KOPT-K1 (cell line): ENCODE measurements at regions not wholly inside any gene's neighbourhood (a gene's known extent, or its start where the extent isn't known, plus 50 kb on each side); places are given as distances from the start of the nearest gene placed in this dataset.

ENCODE experiments used
- H3K27ac ChIP-seq: fragments of 200-600 bp; sonication (generic); 2 replicates; pipeline ENCODE4 v1.5.1; 2016; ENCODE audit warnings: antibody characterized with exemption, mild to moderate bottlenecking, low read depth, low read length; ENCODE audit not compliant: poor library complexity, severe bottlenecking
- H3K36me3 ChIP-seq: fragments of 200-600 bp; sonication (generic); 2 replicates; pipeline ENCODE4 v1.5.1; 2017; ENCODE audit warnings: antibody characterized with exemption, mild to moderate bottlenecking, low read length, moderate library complexity; ENCODE audit not compliant: insufficient read depth
- H3K9me3 ChIP-seq: fragments of 200-600 bp; sonication (generic); 2 replicates; pipeline ENCODE4 v1.5.1; 2017; ENCODE audit warnings: antibody characterized with exemption, low read length, mild to moderate bottlenecking; ENCODE audit not compliant: insufficient read depth, poor library complexity, severe bottlenecking

- Histone ChIP-seq H3K36me3 (no peaks in the 10 kb centered on the region), H3K27ac (no peak overlapping the region), H3K9me3 (no peaks in the 10 kb centered on the region)
Measured at GRCh38 chr5:124370601-124371000, 375.8 kb downstream of the ZNF608 start.

- no peaks in the 10 kb centered on the region for H3K9me3 ChIP-seq
- H3K27ac ChIP-seq: no peak overlapping the region
- H3K36me3 ChIP-seq: no peaks in the 10 kb centered on the region
Measured at GRCh38 chr5:124365361-124365801, 381.1 kb downstream of the ZNF608 start.

GRCh38 chr5:124355928-124356327 is 390.5 kb downstream of the ZNF608 start:
- Histone ChIP-seq H3K27ac (no peak overlapping the region), H3K36me3 (no peaks in the 10 kb centered on the region), H3K9me3 (no peaks in the 10 kb centered on the region)

GRCh38 chr5:124353016-124353415 is 393.4 kb downstream of the ZNF608 start:
- no peaks in the 10 kb centered on the region for H3K36me3 ChIP-seq
- H3K9me3 ChIP-seq: no peaks in the 10 kb centered on the region
- H3K27ac ChIP-seq: no peak overlapping the region

- Histone ChIP-seq H3K9me3 (no peaks in the 10 kb centered on the region), H3K27ac (no peak overlapping the region), H3K36me3 (no peaks in the 10 kb centered on the region)
Measured at GRCh38 chr5:124352312-124352711, 394.1 kb downstream of the ZNF608 start.

- no peaks in the 10 kb centered on the region for H3K9me3 ChIP-seq
- H3K27ac ChIP-seq: no peak overlapping the region
- H3K36me3 ChIP-seq: no peaks in the 10 kb centered on the region
Measured at GRCh38 chr5:124349931-124350330, 396.5 kb downstream of the ZNF608 start.

GRCh38 chr5:124343451-124343867 is 403.0 kb downstream of the ZNF608 start:
- no peaks in the 10 kb centered on the region for H3K9me3 ChIP-seq
- H3K36me3 ChIP-seq: no peaks in the 10 kb centered on the region
- no peak overlapping the region for H3K27ac ChIP-seq

GRCh38 chr5:124342986-124343385 is 403.5 kb downstream of the ZNF608 start:
- H3K9me3 ChIP-seq: no peaks in the 10 kb centered on the region

GRCh38 chr5:124342584-124342983 is 403.9 kb downstream of the ZNF608 start:
- Histone ChIP-seq H3K27ac (no peak overlapping the region), H3K9me3 (no peaks in the 10 kb centered on the region), H3K36me3 (no peaks in the 10 kb centered on the region)

More at GRCh38 chr5:124342986-124343385, 403.5 kb downstream of the ZNF608 start:
- Histone ChIP-seq H3K27ac (no peak overlapping the region), H3K36me3 (no peaks in the 10 kb centered on the region)

GRCh38 chr5:124342027-124342471 is 404.4 kb downstream of the ZNF608 start:
- no peaks in the 10 kb centered on the region for H3K36me3 ChIP-seq
- H3K9me3 ChIP-seq: no peaks in the 10 kb centered on the region
- no peak overlapping the region for H3K27ac ChIP-seq

GRCh38 chr5:124341066-124341858 is 405.2 kb downstream of the ZNF608 start:
- Histone ChIP-seq H3K9me3 (no peaks in the 10 kb centered on the region), H3K27ac (no peak overlapping the region), H3K36me3 (no peaks in the 10 kb centered on the region)

- Histone ChIP-seq H3K27ac (no peak overlapping the region), H3K9me3 (no peaks in the 10 kb centered on the region)
Measured at GRCh38 chr5:124337996-124338395, 408.4 kb downstream of the ZNF608 start.

GRCh38 chr5:124333298-124333979 is 413.0 kb downstream of the ZNF608 start:
- H3K9me3 ChIP-seq: no peaks in the 10 kb centered on the region
- no peaks in the 10 kb centered on the region for H3K36me3 ChIP-seq
- no peak overlapping the region for H3K27ac ChIP-seq

More at GRCh38 chr5:124337996-124338395, 408.4 kb downstream of the ZNF608 start:
- H3K36me3 ChIP-seq: no peaks in the 10 kb centered on the region

- Histone ChIP-seq H3K27ac (no peak overlapping the region), H3K36me3 (no peaks in the 10 kb centered on the region), H3K9me3 (no peaks in the 10 kb centered on the region)
Measured at GRCh38 chr5:124332273-124332672, 414.2 kb downstream of the ZNF608 start.

GRCh38 chr5:124330595-124331220 is 415.7 kb downstream of the ZNF608 start:
- Histone ChIP-seq H3K27ac (no peak overlapping the region), H3K9me3 (no peaks in the 10 kb centered on the region), H3K36me3 (no peaks in the 10 kb centered on the region)
